Renal cortical epithelial cell (primary cell): ENCODE measurements at regions not wholly inside any gene's neighbourhood (a gene's known extent, or its start where the extent isn't known, plus 50 kb on each side); places are given as distances from the start of the nearest gene placed in this dataset.
A peak's percentile ranks its signal among the peaks of the same experiment; 100 is the strongest.

Experiments used
- DNase-seq: peaks from one replicate; pipeline ENCODE4 v3.0.0-alpha.2; 2011; ENCODE audit warnings: low read depth

- no peak for DNase-seq
Measured at GRCh38 chr2:12205086-12205485, 458.7 kb downstream of the LPIN1 start.

- no peak for DNase-seq
Measured at GRCh38 chr2:12207491-12207890, 461.1 kb downstream of the LPIN1 start.

DNA sequence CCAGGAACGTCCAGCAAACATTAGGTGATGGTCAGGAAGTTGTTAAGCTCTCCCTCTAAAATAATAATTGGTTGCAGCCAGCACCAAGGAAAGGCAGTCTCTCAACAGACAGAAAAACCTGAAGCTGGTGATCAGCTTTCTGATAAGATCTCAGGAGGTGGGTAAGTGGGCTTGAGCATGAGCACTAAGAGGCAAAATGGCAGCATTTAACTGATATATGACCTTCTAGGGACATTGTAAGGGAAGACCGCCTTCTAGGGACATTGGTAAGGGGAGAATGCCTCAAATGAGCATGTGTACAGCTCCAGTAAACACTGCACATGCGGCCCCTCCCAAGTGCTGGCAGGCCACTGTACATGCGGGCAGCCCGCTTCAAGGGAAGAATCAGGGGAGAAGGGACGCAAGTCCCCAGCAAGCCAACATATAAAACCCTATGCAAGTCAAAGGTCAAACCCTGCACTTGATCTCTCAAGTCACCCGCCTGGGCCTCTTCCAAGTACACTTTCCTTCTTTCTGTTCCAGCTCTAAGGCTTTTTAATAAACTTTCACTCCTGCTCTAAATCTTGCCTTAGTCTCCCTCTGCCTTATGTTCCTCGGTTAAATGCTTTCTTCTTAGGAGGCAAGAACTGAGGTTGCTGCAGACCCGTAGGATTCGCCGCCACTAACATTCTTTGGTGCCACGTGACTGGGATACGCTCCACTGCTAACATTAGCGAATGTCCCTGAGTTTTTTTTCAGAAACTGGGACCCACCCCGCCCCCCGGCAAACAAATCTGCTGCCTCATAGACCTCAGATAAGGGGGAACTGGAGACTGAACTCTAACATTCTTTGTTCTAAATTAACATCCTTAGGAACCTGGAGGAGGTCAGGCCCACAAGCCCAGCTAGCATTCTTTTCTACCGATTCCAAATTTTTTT, 463.8 kb downstream of the LPIN1 start:
- DNase-seq = no peak

GRCh38 chr2:12211326-12212175, 465.1 kb downstream of the LPIN1 start:
- no peak for DNase-seq

- peak; percentile 13 for DNase-seq
Measured at GRCh38 chr2:12212841-12213597, 466.6 kb downstream of the LPIN1 start.

- no peak for DNase-seq
Measured at GRCh38 chr2:12217175-12217574, 470.7 kb downstream of the LPIN1 start.

DNA sequence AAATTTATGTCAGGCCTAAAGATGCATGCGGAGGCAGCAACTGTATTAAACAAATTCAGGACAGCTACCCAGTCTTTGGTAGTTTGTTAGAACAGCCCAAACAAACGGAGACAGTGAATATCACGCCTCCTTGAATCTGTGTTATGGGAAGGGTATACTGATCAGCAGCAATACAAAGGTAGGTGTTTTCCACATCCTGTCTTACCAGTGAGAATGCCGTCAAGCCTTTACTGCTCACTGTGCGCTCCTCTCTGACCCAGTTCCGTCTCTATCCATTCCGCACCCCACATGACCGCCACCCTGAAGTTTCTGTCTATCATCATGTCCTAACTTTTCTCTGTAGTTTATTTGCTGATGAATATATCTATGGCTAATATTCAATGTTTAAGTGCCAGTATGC, 473.3 kb downstream of the LPIN1 start:
- no peak for DNase-seq

DNA sequence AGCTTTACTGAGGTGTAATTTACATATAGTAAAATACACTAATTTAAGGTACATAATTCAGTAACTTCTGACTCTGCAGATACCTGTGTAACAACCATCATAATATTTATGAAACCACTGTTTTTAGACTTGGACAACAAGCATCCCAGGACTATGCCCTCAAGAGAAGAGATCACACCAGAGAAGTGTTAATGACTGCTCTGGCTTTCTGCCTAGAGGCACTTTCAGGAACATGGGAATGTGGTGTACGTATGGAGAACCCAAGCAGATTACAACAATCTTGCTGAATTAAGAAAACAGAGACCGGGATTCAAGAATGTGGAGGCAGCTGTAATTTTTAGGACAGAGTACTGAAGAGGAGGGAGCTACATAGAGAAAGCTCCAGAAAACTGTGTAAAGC, 475.2 kb downstream of the LPIN1 start:
- DNase-seq = no peak

DNA sequence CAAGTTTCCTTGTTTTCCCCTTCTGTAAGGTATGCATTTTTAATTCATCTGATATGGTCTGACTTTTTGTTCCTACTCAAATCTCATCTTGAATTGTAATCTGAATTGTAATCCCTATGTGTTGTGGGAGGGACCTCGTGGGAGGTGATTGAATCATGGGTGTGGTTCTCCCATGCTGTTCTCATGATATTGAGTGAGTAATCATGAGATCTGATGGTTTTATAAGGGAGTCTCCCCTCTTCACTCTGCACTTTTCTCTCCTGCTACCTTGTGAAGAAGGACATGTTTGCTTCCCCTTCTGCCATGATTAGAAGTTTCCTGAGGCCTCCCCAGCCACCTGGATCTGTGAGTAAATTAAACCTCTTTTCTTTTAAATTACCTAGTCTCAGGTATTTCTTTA, 476.1 kb downstream of the LPIN1 start:
- no peak for DNase-seq

- no peak for DNase-seq
Measured at GRCh38 chr2:12223732-12224131, 477.3 kb downstream of the LPIN1 start.

GRCh38 chr2:12226653-12227052, 480.2 kb downstream of the LPIN1 start:
- no peak for DNase-seq

GRCh38 chr2:12227941-12228608, 481.6 kb downstream of the LPIN1 start:
- peak; percentile 70 for DNase-seq

DNA sequence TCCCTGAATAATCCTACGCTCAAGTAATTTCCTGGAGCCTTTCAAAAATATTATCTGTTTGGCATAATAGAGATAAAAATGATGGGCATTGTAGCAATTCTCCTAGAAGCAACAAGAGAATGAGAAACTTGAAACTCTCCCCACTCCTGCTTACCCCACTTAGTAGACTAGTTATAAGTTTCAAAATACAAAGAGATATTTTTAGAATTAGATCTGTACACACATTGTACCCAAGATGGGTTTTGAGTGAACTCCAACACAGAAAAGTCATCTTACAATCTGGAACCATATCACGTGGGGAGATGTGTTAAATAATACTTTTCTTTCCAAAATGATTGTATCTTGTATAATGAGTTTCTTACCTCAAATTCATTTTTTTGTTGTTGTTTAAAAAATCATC, 484.9 kb downstream of the LPIN1 start:
- DNase-seq = no peak

DNA sequence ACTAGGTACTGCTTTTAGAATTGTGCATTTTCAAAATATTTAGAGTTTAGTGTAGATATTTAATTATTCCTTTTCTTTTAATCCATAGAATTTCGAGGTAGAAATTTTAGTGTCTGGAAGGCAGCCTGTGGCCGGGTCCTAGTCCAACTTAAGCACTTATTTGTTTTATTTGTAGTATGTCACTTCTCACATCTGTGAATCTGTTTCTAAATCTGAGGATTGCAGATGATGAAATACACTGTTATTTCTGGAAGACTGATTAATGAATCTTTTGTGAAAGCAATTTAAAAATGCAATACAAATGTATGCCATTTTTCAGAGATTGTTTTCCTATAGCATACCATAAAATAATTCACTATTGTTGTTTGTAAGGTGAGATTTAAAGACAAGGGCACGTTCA, 483.9 kb upstream of the TRIB2 start:
- DNase-seq = no peak

DNA sequence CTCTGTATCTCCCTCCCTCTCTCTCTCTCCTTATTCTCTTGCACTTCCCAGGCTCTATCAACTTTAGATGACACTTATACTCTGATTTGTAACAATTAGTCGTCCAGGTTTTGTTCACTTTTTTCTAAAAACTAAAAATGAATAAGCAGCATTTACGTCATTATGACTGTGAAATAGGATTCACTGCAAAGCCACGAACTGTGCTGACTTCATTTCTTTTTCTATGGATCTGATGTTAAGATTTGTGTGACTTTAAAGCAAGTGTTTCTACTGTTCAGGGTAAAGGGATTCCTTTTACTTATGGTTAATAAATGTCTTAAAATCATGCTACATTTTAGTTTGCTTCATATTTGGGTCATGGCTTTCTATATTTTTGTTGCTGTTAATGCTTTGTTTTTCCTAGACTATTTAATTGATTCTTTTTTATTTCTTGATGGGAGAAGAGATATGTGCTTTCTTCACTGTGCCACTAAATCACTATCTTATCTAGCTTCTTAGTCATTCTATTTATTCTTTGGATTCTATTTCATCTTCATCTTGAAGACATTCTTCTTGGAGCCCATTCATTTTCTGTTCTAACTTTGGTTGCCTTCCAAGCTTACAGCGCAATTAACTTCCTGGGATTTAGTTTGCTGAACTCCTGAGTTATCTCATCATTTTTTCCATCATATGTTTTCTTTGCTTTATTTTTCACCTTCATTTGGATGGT, 480.4 kb upstream of the TRIB2 start:
- DNase-seq = no peak

DNA sequence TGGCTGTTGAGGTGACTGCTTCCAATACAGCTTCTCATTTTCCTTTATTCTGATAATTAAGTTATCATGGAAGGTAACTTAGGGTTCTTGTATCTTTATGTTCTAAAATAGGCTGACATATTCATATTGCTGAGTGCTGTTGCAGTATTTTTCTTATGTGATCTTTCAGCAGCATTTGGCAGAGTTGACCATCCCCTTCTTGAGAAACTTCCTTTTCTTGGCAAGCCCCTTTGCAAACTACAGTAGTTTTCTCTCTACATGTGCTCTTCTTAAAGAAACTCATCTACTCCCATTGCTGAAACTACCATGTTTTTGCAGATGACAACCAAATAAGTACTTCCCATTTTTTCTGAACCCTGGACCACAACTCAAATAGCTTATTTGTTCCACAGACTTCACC, 476.5 kb upstream of the TRIB2 start:
- DNase-seq = no peak

DNA sequence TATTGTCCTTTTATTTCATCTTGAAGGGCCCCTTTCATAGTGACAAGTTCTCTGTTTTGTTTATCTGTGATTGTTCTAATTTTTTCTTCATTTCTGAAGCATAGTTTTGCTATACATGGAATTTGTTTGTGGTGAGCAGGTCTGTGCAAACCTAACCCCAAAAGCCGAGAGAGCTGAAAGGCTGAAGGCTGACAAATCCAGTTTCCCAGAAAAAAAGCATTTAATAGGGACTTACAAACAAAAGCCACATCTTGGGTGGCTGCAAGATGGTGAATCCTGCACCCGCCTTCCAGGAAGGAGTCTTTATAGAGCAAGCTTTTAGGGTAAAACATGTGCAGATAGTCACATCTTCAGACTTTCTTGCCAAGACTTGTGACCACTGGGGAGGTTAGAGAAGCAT, 473.4 kb upstream of the TRIB2 start:
- no peak for DNase-seq

DNA sequence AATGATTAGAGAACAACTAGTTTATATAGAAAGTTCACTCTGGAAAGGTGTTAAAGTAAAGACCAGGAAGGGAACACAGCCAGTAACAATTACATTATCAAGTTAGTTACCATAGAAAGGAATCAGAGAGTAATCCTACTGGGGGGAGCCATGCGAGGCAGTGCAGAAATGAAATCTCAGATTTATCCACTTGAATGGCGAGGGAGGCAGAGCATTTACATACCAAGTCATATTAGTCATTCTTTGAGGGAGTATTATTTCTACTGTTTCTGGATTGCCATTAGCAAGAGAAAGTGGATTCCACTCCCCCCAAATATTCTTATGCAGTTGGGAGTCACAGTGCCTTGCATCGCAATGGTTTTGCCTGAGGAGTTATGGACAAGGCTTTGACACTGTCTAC, 472.7 kb upstream of the TRIB2 start:
- DNase-seq = peak; percentile 58

DNA sequence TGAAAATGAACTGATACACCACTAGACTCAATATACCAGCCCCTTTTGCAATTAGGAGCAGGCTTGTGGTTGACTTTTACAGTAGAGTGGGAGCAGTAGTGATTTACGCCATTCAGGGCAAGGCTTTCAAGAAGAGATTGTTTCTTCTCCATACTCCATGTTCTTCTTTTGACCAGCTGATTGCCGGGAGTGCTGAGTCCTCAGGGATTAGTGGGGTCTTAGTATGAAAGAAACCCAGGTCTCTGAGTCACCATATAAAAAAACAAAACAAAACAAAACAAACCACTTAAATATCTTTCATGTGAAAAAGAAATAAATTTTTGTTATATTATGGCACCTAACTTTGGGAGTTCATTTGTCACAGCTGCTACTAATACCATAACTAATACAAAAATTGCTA, 465.6 kb upstream of the TRIB2 start:
- no peak for DNase-seq

GRCh38 chr2:12251749-12252148, 465.0 kb upstream of the TRIB2 start:
- no peak for DNase-seq

DNA sequence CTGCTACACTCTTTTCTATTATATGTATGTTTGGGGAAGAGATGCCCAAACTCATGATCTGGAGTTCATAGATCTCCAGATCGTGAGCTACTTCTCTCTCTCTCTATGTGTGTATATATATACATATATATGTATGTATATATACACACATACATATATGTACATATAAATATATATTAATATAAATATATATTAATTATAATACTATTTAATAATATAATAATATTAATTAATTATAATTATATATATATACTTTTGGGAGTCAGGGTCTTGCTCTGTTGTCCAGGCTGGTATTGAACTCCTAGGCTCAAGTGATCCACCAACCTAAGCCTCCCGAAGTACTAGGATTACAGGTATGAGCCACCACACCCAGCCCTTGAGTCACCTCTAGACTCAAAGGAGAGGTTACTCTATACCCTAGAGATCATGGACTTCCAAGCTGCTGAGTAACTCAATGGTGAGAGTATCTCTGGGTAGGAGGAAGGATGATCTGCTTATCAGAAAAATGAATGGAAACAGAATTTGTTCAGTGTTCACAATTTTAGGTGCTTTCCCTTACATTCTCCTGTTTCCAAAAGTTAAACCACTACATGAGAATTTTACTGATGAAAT, 463.5 kb upstream of the TRIB2 start:
- no peak for DNase-seq
